ENCODE measurements at regions not wholly inside any gene's neighbourhood (a gene's known extent, or its start where the extent isn't known, plus 50 kb on each side); places are given as distances from the start of the nearest gene placed in this dataset.
"Not testable (repeated sequence)": the region's sequence is repeated elsewhere in the genome, so short reads cannot be mapped to it uniquely, and the experiment has no call there.

GRCh38 chr6:30816791-30817739 lies 67.3 kb upstream of the DDR1 start:
- Histone ChIP-seq H2AK5ac (ENCODE audit: low read depth, low read length) (no peak overlapping the region), H3K4me1 (ENCODE audit: control insufficient read depth in 2 of 2, insufficient read depth in 1 of 2, low read depth in 1 of 2, low read length in 2 of 2) (peaks cover 2 to 4% of the 10 kb centered on the region in 2 donors), H3K79me1 (ENCODE audit: low read depth, low read length) (no peaks in the 10 kb centered on the region), H2BK12ac (ENCODE audit: low read length) (no peak overlapping the region), H2BK5ac (ENCODE audit: low read length) (no peak overlapping the region), H3K4me3 (ENCODE audit: low read length in 2 of 2) (no peak overlapping the region), H3K18ac (ENCODE audit: low read length) (no peak overlapping the region), H3K14ac (ENCODE audit: low read length) (no peak overlapping the region), H3K23ac (ENCODE audit: low read depth, low read length, poor library complexity) (no peak overlapping the region), H3K9me3 (replicated peaks in 1 of 2; ENCODE audit: control insufficient read depth in 2 of 2, insufficient read depth in 1 of 2, low read depth in 1 of 2, low read length in 2 of 2) (no peaks in the 10 kb centered on the region), H3K36me3 (replicated peaks in 1 of 2; ENCODE audit: control insufficient read depth in 2 of 2, insufficient read depth in 2 of 2, low read length in 2 of 2) (no peaks in the 10 kb centered on the region), H3K9ac (ENCODE audit: low read depth, low read length, poor library complexity) (no peak overlapping the region), H4K91ac (ENCODE audit: low read depth, low read length, poor library complexity) (no peak overlapping the region), H3K4ac (ENCODE audit: low read length) (no peak overlapping the region), H4K8ac (ENCODE audit: low read depth, low read length) (no peak overlapping the region), H2BK120ac (ENCODE audit: low read depth, low read length) (no peak overlapping the region), H2BK15ac (ENCODE audit: low read length) (no peak overlapping the region), H2AFZ (ENCODE audit: low read length) (no peak overlapping the region), H3K4me2 (ENCODE audit: insufficient read depth, low read length, poor library complexity, severe bottlenecking) (no peak overlapping the region), H3K27ac (replicated peaks; ENCODE audit: low read length) (no peak overlapping the region), H3K27me3 (ENCODE audit: control insufficient read depth in 3 of 3, insufficient read depth in 3 of 3, low read depth in 1 of 3, low read length in 3 of 3) (no peaks in the 10 kb centered on the region)
- DNase-seq (ENCODE audit: low spot score): no peak
- no CpG with 5 or more reads among the region's 9 CpGs for WGBS, 2 donors (ENCODE audit: extremely low coverage in 2 of 2, insufficient read length in 2 of 2, insufficient replicate concordance in 1 of 2)

DNA sequence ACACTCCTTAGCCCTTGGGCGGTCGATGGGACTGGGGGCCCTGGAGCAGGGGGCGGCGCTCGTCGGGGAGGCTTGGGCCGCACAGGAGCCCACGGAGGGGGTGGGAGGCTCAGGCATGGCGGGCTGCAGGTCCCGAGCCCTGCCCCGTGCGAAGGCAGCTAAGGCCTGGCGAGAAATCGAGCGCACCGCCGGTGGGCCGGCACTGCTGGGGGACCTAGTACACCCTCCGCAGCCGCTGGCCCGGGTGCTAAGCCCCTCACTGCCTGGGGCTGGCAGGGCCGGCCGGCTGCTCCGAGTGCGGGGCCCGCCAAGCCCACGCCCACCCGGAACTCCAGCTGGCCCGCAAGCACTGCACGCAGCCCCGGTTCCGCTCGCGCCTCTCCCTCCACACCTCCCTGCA lies 68.0 kb upstream of the DDR1 start:
- not testable (repeated sequence) for H4K8ac ChIP-seq (ENCODE audit: low read depth, low read length); H3K23ac ChIP-seq (ENCODE audit: low read depth, low read length, poor library complexity); H4K91ac ChIP-seq (ENCODE audit: low read depth, low read length, poor library complexity); H3K27me3 ChIP-seq (ENCODE audit: control insufficient read depth in 3 of 3, insufficient read depth in 3 of 3, low read depth in 1 of 3, low read length in 3 of 3); H2BK12ac ChIP-seq (ENCODE audit: low read length); H3K4me2 ChIP-seq (ENCODE audit: insufficient read depth, low read length, poor library complexity, severe bottlenecking); H2AK5ac ChIP-seq (ENCODE audit: low read depth, low read length); H3K9me3 ChIP-seq (replicated peaks in 1 of 2; ENCODE audit: control insufficient read depth in 2 of 2, insufficient read depth in 1 of 2, low read depth in 1 of 2, low read length in 2 of 2); H3K4me3 ChIP-seq (ENCODE audit: low read length in 2 of 2); H3K79me1 ChIP-seq (ENCODE audit: low read depth, low read length); H3K4me1 ChIP-seq (ENCODE audit: control insufficient read depth in 2 of 2, insufficient read depth in 1 of 2, low read depth in 1 of 2, low read length in 2 of 2); H3K14ac ChIP-seq (ENCODE audit: low read length); H3K4ac ChIP-seq (ENCODE audit: low read length); H3K18ac ChIP-seq (ENCODE audit: low read length); DNase-seq (ENCODE audit: low spot score); H2AFZ ChIP-seq (ENCODE audit: low read length); H3K27ac ChIP-seq (replicated peaks; ENCODE audit: low read length); H2BK120ac ChIP-seq (ENCODE audit: low read depth, low read length); H3K36me3 ChIP-seq (replicated peaks in 1 of 2; ENCODE audit: control insufficient read depth in 2 of 2, insufficient read depth in 2 of 2, low read length in 2 of 2); H3K9ac ChIP-seq (ENCODE audit: low read depth, low read length, poor library complexity); H2BK15ac ChIP-seq (ENCODE audit: low read length); H2BK5ac ChIP-seq (ENCODE audit: low read length)
- WGBS, 2 donors (ENCODE audit: extremely low coverage in 2 of 2, insufficient read length in 2 of 2, insufficient replicate concordance in 1 of 2): no CpG with 5 or more reads among the region's 34 CpGs

- not testable (repeated sequence) for H2AK5ac ChIP-seq (ENCODE audit: low read depth, low read length); H3K4me3 ChIP-seq (ENCODE audit: low read length in 2 of 2); H3K36me3 ChIP-seq (replicated peaks in 1 of 2; ENCODE audit: control insufficient read depth in 2 of 2, insufficient read depth in 2 of 2, low read length in 2 of 2); H3K79me1 ChIP-seq (ENCODE audit: low read depth, low read length); H3K4ac ChIP-seq (ENCODE audit: low read length); H3K27me3 ChIP-seq (ENCODE audit: control insufficient read depth in 3 of 3, insufficient read depth in 3 of 3, low read depth in 1 of 3, low read length in 3 of 3); H3K14ac ChIP-seq (ENCODE audit: low read length); H3K4me1 ChIP-seq (ENCODE audit: control insufficient read depth in 2 of 2, insufficient read depth in 1 of 2, low read depth in 1 of 2, low read length in 2 of 2); H3K27ac ChIP-seq (replicated peaks; ENCODE audit: low read length); H3K4me2 ChIP-seq (ENCODE audit: insufficient read depth, low read length, poor library complexity, severe bottlenecking); DNase-seq (ENCODE audit: low spot score); H3K9ac ChIP-seq (ENCODE audit: low read depth, low read length, poor library complexity); H3K9me3 ChIP-seq (replicated peaks in 1 of 2; ENCODE audit: control insufficient read depth in 2 of 2, insufficient read depth in 1 of 2, low read depth in 1 of 2, low read length in 2 of 2); H2BK120ac ChIP-seq (ENCODE audit: low read depth, low read length); H4K8ac ChIP-seq (ENCODE audit: low read depth, low read length); H2BK12ac ChIP-seq (ENCODE audit: low read length); H2BK15ac ChIP-seq (ENCODE audit: low read length); H3K18ac ChIP-seq (ENCODE audit: low read length); H3K23ac ChIP-seq (ENCODE audit: low read depth, low read length, poor library complexity); H4K91ac ChIP-seq (ENCODE audit: low read depth, low read length, poor library complexity); H2AFZ ChIP-seq (ENCODE audit: low read length); H2BK5ac ChIP-seq (ENCODE audit: low read length)
- no CpG with 5 or more reads among the region's 12 CpGs for WGBS, 2 donors (ENCODE audit: extremely low coverage in 2 of 2, insufficient read length in 2 of 2, insufficient replicate concordance in 1 of 2)
Measured at GRCh38 chr6:30815041-30815742, 69.1 kb upstream of the DDR1 start.
